ENCODE measurements at regions not wholly inside any gene's neighbourhood (a gene's known extent, or its start where the extent isn't known, plus 50 kb on each side); places are given as distances from the start of the nearest gene placed in this dataset.

GRCh38 chr16:5693426-5693825 is 595.8 kb upstream of the EEF2KMT start:
- ATAC-seq (no peak), DNase-seq (ENCODE audit: low spot score) (no peak)
- Histone ChIP-seq H3K4me2 (no peak overlapping the region), H3K4me1 (ENCODE audit: insufficient read depth) (no peaks in the 10 kb centered on the region), H3K27ac (ENCODE audit: low read depth) (no peak overlapping the region), H3K9me2 (ENCODE audit: insufficient read depth) (no peaks in the 10 kb centered on the region), H2AFZ (no peak overlapping the region), H4K20me1 (replicated peaks; ENCODE audit: insufficient read depth) (no peaks in the 10 kb centered on the region), H3F3A (replicated peaks; ENCODE audit: low read depth) (no peaks in the 10 kb centered on the region), H3K36me3 (ENCODE audit: insufficient read depth) (no peaks in the 10 kb centered on the region; the same call in 1 of the 2 replicates), H3K4me3 (no peak overlapping the region), H3K79me2 (replicated peaks; ENCODE audit: insufficient read depth) (no peaks in the 10 kb centered on the region), H3K27me3 (ENCODE audit: insufficient read depth) (no peaks in the 10 kb centered on the region)
- no peak for TF ChIP-seq CREB1 (CRISPR knock-in tag; IDR thresholded peaks at IDR 0.05; ENCODE audit: low read depth)
- TF ChIP-seq NANOG (IDR thresholded peaks at IDR 0.05; ENCODE audit: borderline replicate concordance) = no peak
- no peak for TF ChIP-seq POLR2AphosphoS5 (IDR thresholded peaks at IDR 0.05; ENCODE audit: low read depth)
- H3K36me3 Mint-ChIP-seq (ENCODE audit: low read depth) = no peaks in the 10 kb centered on the region
- no peak overlapping the region for H3K4me3 Mint-ChIP-seq
- no peaks in the 10 kb centered on the region for H3K4me1 Mint-ChIP-seq
- no peak overlapping the region for H3K27ac Mint-ChIP-seq
- H3K9me3 Mint-ChIP-seq = no peaks in the 10 kb centered on the region
- peaks cover 2% of the 10 kb centered on the region for H3K27me3 Mint-ChIP-seq (ENCODE audit: insufficient read depth, low read depth, poor library complexity)

GRCh38 chr16:5681966-5682365 is 584.4 kb upstream of the EEF2KMT start:
- H3K27me3 ChIP-seq (ENCODE audit: insufficient read depth) = no peaks in the 10 kb centered on the region
- H3K36me3 Mint-ChIP-seq (ENCODE audit: low read depth) = no peaks in the 10 kb centered on the region
- no peaks in the 10 kb centered on the region for H3K9me3 Mint-ChIP-seq
- H3K4me1 ChIP-seq (ENCODE audit: insufficient read depth) = no peaks in the 10 kb centered on the region
- no peak for ATAC-seq
- H3K27me3 Mint-ChIP-seq (ENCODE audit: insufficient read depth, low read depth, poor library complexity) = peaks cover 4% of the 10 kb centered on the region
- H3F3A ChIP-seq (replicated peaks; ENCODE audit: low read depth) = no peaks in the 10 kb centered on the region
- H2AFZ ChIP-seq = no peak overlapping the region
- H3K36me3 ChIP-seq (ENCODE audit: insufficient read depth) = no peaks in the 10 kb centered on the region
- H3K79me2 ChIP-seq (replicated peaks; ENCODE audit: insufficient read depth) = no peaks in the 10 kb centered on the region
- H3K4me3 ChIP-seq = no peak overlapping the region
- H3K27ac Mint-ChIP-seq = no peak overlapping the region
- no peaks in the 10 kb centered on the region for H3K9me2 ChIP-seq (ENCODE audit: insufficient read depth)
- H4K20me1 ChIP-seq (replicated peaks; ENCODE audit: insufficient read depth) = no peaks in the 10 kb centered on the region
- H3K4me2 ChIP-seq = no peak overlapping the region
- H3K4me1 Mint-ChIP-seq = no peaks in the 10 kb centered on the region
- DNase-seq (ENCODE audit: low spot score) = no peak
- no peak overlapping the region for H3K4me3 Mint-ChIP-seq
- H3K27ac ChIP-seq (ENCODE audit: low read depth) = no peak overlapping the region
- TF ChIP-seq JUNB (IDR thresholded peaks at IDR 0.05; ENCODE audit: unreplicated experiment) = no peak
- TF ChIP-seq EZH2phosphoT487 (IDR thresholded peaks at IDR 0.05; ENCODE audit: unreplicated experiment) = no peak
- no peak for TF ChIP-seq REST (IDR thresholded peaks at IDR 0.05; ENCODE audit: unreplicated experiment)
- TF ChIP-seq ZNF331 (CRISPR knock-in tag; IDR thresholded peaks at IDR 0.05; ENCODE audit: low read depth) = no peak
- TF ChIP-seq POLR2AphosphoS5 (IDR thresholded peaks at IDR 0.05; ENCODE audit: low read depth) = no peak
- no peak for TF ChIP-seq CTCF (conservative IDR thresholded peaks at IDR 0.05; ENCODE audit: low read depth in 2 of 2)
- no peak for TF ChIP-seq CREB1 (CRISPR knock-in tag; IDR thresholded peaks at IDR 0.05; ENCODE audit: low read depth)
- no peak for TF ChIP-seq ETS1 (IDR thresholded peaks at IDR 0.05)
- no peak for TF ChIP-seq ZNF114 (CRISPR knock-in tag; IDR thresholded peaks at IDR 0.05)
- no peak for TF ChIP-seq EZH2 (IDR thresholded peaks at IDR 0.05; ENCODE audit: low read depth, unreplicated experiment)
